ENCODE measurements at regions not wholly inside any gene's neighbourhood (a gene's known extent, or its start where the extent isn't known, plus 50 kb on each side); places are given as distances from the start of the nearest gene placed in this dataset.

- intact Hi-C loops (cut with DNase I, micrococcal nuclease) = no loop called here
Observed at GRCh38 chr4:3697033-3697432, 69.2 kb upstream of the ADRA2C start.

GRCh38 chr4:3690551-3691152 is 75.5 kb upstream of the ADRA2C start:
- ATAC-seq (ENCODE audit: poor library complexity) (no peak), DNase-seq (no peak)
- H3K27ac Mint-ChIP-seq = no peak overlapping the region
- H3K27ac ChIP-seq (ENCODE audit: low read depth in 1 of 2, low read length in 2 of 2) = no peak overlapping the region
- no peaks in the 10 kb centered on the region for H3K4me1 Mint-ChIP-seq (ENCODE audit: low read depth)
- CTCF ChIA-PET = no interaction called here
- no peaks in the 10 kb centered on the region for H3K36me3 ChIP-seq (ENCODE audit: insufficient read depth, low read length)
- H3K9me3 Mint-ChIP-seq = no peaks in the 10 kb centered on the region
- no peak overlapping the region for H3K4me3 Mint-ChIP-seq
- H3K36me3 Mint-ChIP-seq (ENCODE audit: low read depth) = no peaks in the 10 kb centered on the region
- H3K27me3 ChIP-seq (ENCODE audit: control insufficient read depth in 1 of 2, insufficient read depth in 2 of 2, low read length in 2 of 2) = no peaks in the 10 kb centered on the region
- H3K27me3 Mint-ChIP-seq = peaks cover 7% of the 10 kb centered on the region
- intact Hi-C loops (cut with DNase I, micrococcal nuclease) = no loop called here
- no peak for TF ChIP-seq CTCF (IDR thresholded peaks at IDR 0.05)
- no peaks in the 10 kb centered on the region for H3K4me1 ChIP-seq (ENCODE audit: insufficient read depth, low read length)
- H3K4me3 ChIP-seq (ENCODE audit: low read length) = no peak overlapping the region
- peaks cover 0 to 6% of the 10 kb centered on the region in 2 experiments for H3K9me3 ChIP-seq (ENCODE audit: control insufficient read depth in 1 of 2, insufficient read depth in 1 of 2, low read length in 2 of 2)
- POLR2A ChIA-PET = no interaction called here

More at GRCh38 chr4:3697033-3697432, 69.2 kb upstream of the ADRA2C start:
- Mint-ChIP-seq H3K4me1 (ENCODE audit: low read depth) (no peaks in the 10 kb centered on the region), H3K36me3 (ENCODE audit: low read depth) (no peaks in the 10 kb centered on the region), H3K4me3 (no peak overlapping the region), H3K27ac (no peak overlapping the region), H3K9me3 (peaks cover 8% of the 10 kb centered on the region), H3K27me3 (peaks cover 43% of the 10 kb centered on the region)
- H3K27me3 ChIP-seq (ENCODE audit: control insufficient read depth in 1 of 2, insufficient read depth in 2 of 2, low read length in 2 of 2) = peaks cover 4 to 12% of the 10 kb centered on the region in 2 experiments
- no peaks in the 10 kb centered on the region for H3K36me3 ChIP-seq (ENCODE audit: insufficient read depth, low read length)
- POLR2A ChIA-PET = no interaction called here
- H3K9me3 ChIP-seq (ENCODE audit: control insufficient read depth in 1 of 2, insufficient read depth in 1 of 2, low read length in 2 of 2) = peaks cover 11 to 21% of the 10 kb centered on the region in 2 experiments
- no peak for TF ChIP-seq CTCF (IDR thresholded peaks at IDR 0.05)
- H3K4me1 ChIP-seq (ENCODE audit: insufficient read depth, low read length) = no peaks in the 10 kb centered on the region
- CTCF ChIA-PET = no interaction called here
- DNase-seq (no peak), ATAC-seq (ENCODE audit: poor library complexity) (no peak)
- no peak overlapping the region for H3K27ac ChIP-seq (ENCODE audit: low read depth in 1 of 2, low read length in 2 of 2)
- H3K4me3 ChIP-seq (ENCODE audit: low read length) = no peak overlapping the region

GRCh38 chr4:3689576-3690550 is 76.3 kb upstream of the ADRA2C start:
- ChIA-PET CTCF (no interaction called here), POLR2A (no interaction called here)
- intact Hi-C loops (cut with DNase I, micrococcal nuclease) = no loop called here
- ATAC-seq (ENCODE audit: poor library complexity) = no peak
- Mint-ChIP-seq H3K27me3 (peaks cover 7% of the 10 kb centered on the region), H3K36me3 (ENCODE audit: low read depth) (no peaks in the 10 kb centered on the region), H3K4me3 (no peak overlapping the region), H3K4me1 (ENCODE audit: low read depth) (no peaks in the 10 kb centered on the region), H3K9me3 (no peaks in the 10 kb centered on the region), H3K27ac (no peak overlapping the region)
- Histone ChIP-seq H3K27ac (ENCODE audit: low read depth in 1 of 2, low read length in 2 of 2) (no peak overlapping the region), H3K4me3 (ENCODE audit: low read length) (no peak overlapping the region), H3K36me3 (ENCODE audit: insufficient read depth, low read length) (no peaks in the 10 kb centered on the region), H3K4me1 (ENCODE audit: insufficient read depth, low read length) (no peaks in the 10 kb centered on the region), H3K9me3 (ENCODE audit: control insufficient read depth in 1 of 2, insufficient read depth in 1 of 2, low read length in 2 of 2) (peaks cover 0 to 6% of the 10 kb centered on the region in 2 experiments), H3K27me3 (ENCODE audit: control insufficient read depth in 1 of 2, insufficient read depth in 2 of 2, low read length in 2 of 2) (no peaks in the 10 kb centered on the region)
- no peak for TF ChIP-seq CTCF (IDR thresholded peaks at IDR 0.05)
- DNase-seq = no peak
